ENCODE measurements at regions not wholly inside any gene's neighbourhood (a gene's known extent, or its start where the extent isn't known, plus 50 kb on each side); places are given as distances from the start of the nearest gene placed in this dataset.

DNA sequence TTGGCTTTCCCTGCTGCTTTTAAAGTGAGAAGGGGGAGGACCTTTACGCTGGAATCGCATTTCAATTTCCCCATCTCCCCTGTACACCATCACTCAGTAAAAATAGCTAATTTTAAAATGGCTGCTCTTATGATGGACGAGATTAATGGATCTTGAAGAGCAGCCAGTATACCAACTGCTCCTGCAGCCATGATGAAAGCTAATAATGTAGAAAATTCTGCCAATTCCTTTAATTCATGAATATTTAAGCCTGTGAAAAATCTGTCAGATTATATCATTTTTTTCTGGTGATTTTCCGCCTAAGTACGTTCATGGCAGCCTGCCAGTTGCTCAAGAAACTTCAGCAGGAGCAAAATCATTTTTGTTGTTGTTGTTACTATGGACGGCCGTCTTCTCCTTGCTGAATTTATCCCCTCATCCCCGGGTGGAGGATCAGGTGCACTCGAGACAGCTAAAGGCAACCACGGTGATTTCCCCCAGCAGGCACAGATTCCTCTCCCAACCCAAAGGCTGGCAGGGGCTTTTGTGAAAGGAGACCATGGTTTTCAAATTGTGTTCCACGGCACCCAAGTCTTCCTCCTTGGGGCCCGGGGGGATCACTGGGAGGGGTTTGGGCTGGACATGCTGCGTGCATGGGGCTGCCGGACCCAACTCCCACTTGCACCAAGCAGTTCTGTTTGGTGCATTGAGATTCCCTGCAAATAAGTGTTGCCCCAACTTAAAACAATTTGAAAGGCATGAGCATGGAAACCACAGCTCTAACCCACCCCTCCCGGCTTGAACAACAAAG is 289.6 kb downstream of the UACA start:
- no peak for DNase-seq (ENCODE audit: low read depth, low spot score)

DNA sequence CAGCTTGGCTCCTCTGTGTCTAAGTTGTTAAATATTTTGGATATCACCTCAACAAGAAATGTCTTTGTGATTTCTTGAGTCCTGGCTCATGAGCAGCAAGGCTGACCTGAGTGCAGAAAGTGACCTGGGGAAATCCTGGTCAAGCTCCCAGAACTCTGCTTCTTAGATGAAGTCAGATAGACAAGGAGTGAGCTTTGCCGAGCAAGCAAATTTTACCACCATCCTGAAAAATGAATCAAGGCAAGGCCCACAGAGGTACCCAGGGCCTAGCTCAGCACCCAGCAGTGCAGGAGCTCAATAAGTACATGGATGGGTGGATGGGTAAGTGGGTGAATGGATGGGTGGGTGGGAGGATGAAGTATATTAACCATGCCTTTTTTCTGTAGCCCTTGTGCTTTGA is 291.8 kb downstream of the UACA start:
- no peak for DNase-seq (ENCODE audit: low read depth, low spot score)

DNA sequence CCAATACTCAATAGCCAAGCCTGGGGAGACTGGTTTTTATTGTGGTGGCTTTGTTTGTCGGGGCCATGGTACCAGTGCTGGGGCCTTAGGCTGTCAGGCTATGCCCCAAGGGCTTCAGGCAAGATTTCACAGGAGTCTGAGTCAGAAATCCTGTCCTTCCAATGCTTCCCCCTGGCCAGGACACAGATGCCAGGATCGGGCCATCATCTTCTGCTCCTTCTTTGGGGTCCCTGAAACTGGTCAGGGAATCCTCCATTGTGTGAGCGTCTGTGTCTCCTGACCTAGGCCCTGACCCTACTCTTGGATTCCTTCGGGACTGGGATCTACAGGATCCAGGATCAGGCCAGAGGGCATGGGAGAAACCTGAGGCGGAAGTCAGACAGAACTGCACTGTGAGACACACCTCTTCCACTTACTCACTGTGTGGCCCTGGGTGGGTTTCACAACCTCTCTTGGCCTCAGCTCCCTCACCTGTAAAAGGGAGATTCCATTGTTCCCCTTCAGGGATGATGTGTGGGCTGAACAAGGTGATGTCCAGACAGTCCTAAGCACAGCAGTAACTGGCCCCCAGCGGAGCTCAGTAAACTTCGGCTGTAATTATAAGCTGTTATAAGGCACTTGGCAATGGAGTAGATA is 292.7 kb downstream of the UACA start:
- DNase-seq (ENCODE audit: low read depth, low spot score) = no peak

DNA sequence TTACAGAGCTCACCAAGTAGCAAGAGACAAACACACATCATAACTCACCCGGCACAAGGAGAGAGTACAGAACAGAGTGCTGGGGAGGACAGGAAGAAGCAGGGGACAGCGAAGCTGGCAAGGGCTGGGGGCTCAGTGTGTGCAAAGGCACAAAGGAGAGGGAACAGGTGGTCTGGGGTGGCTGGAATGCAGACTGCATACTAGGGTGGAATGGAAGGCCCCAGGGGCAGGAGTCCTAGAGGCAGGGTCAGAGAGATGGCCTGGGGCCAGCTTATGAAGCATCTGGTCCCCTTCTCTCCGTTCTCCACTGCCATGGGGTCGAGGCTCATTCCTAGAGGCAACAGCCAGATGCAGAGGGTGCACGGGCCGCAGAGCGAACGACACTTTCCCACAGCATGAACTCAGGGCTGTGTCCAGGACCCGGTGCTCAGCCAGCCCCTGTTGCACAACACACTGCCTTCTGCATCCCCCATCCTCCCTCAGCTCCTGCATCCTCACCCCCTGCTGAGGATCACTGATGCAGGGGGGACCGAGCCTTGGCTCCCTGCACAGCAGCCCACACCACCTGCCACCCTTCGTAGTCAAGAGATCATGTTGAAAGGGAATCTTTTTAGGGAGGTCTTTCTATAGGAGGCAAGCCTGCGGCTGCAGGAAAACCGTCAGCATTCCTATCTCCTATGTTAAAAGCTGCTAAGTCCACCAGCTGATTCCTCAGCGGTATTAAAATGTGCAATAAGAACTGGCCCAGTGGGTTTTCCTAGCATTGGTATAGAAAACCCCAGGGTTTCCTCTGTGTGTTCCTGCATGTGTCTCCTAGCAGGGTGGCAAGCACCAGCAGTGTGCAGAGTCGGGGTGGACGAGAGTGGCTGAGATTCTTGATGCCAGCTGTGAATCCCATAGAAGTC is 293.5 kb downstream of the UACA start:
- no peak for DNase-seq (ENCODE audit: low read depth, low spot score)

GRCh38 chr15:70469182-70469581 is 294.2 kb downstream of the UACA start:
- DNase-seq (ENCODE audit: low read depth, low spot score) = no peak

- no peak for DNase-seq (ENCODE audit: low read depth, low spot score)
Observed at GRCh38 chr15:70466895-70467529, 296.3 kb downstream of the UACA start.

GRCh38 chr15:70466305-70466704 is 297.1 kb downstream of the UACA start:
- DNase-seq (ENCODE audit: low read depth, low spot score) = no peak

GRCh38 chr15:70465812-70466211 is 297.5 kb downstream of the UACA start:
- no peak for DNase-seq (ENCODE audit: low read depth, low spot score)

- DNase-seq (ENCODE audit: low read depth, low spot score) = no peak
Observed at GRCh38 chr15:70463453-70463834, 299.9 kb downstream of the UACA start.

DNA sequence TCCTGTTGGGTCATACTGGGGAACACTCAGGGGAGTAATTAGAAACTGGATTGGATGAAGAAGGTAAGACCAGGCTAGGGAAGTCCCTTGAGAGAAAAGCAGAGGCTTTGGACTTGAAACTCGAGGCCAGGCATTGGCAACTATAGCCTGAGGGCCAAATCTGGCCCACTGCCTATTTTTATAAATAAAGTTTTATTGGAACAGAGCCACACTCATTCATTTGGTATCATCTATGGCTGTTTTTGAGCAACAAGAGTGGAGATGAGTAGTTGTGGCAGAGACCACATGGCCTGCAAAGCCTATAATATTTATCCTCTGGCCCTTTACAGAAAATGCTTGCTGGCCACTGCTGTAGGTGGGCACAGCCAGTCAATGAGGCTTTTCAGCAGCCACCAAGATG is 301.4 kb downstream of the UACA start:
- no peak for DNase-seq (ENCODE audit: low read depth, low spot score)

DNA sequence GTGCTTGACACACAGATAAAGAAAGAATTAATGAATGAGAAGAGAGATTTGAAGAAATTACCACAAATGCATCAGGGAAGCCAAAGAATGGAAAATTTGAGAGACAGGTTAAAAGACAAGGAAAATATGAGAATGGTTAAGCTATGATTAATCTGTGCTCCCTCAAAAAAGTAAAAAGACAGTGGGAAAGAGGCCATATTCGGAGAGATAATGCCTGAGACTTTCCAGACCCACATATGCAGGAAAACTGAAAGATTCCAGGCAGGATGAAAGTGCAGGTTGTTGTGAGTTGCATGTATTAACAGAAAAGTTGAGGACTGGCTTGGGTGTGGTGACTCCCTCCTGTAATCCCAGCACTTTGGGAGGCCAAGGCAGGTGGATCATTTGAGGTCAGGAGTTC is 302.3 kb downstream of the UACA start:
- DNase-seq (ENCODE audit: low read depth, low spot score) = no peak

- DNase-seq (ENCODE audit: low read depth, low spot score) = no peak
Observed at GRCh38 chr15:70459312-70459711, 304.0 kb downstream of the UACA start.

GRCh38 chr15:70453766-70454165 is 309.6 kb downstream of the UACA start:
- no peak for DNase-seq (ENCODE audit: low read depth, low spot score)

- DNase-seq (ENCODE audit: low read depth, low spot score) = no peak
Observed at GRCh38 chr15:70453238-70453637, 310.1 kb downstream of the UACA start.

DNA sequence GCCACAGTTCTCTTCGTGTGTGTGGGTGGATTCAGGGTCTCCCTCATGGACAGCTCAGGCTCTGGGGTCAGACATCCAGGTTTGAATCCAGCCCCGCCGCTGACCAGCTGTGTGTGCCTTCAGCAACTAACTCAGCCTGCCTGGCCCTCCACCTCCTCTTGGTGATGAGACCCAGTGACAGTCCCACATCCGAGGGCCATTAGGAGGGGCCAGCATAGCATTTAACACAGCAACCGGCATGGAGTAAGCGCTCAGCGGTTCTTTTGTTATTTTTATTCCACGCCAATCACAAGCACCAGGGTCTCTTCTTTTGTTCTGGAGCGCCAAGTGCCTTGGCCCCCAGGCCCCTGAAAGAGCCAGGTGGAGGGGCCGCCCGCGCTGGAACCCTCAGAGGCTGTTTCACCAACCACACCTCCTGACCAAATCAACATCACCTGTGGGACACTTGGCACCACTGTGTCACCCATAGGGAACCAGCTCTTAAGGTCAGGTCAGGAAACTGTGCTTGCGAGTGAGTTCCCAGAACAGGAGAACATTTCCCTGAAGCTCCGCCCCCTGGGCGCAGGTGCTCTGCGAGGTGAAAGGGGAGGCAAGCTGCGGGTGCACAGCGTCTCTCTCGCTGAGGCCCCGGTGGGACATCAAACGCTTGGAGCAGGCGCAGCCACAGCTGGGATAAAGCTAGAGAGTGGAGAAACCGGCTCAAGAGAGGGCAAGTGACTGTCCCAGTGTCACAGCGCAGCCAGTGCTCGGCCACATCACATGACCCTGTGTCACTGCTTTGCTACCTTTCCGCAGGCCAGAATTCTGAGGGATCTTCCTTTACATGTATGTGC is 311.3 kb downstream of the UACA start:
- no peak for DNase-seq (ENCODE audit: low read depth, low spot score)

DNA sequence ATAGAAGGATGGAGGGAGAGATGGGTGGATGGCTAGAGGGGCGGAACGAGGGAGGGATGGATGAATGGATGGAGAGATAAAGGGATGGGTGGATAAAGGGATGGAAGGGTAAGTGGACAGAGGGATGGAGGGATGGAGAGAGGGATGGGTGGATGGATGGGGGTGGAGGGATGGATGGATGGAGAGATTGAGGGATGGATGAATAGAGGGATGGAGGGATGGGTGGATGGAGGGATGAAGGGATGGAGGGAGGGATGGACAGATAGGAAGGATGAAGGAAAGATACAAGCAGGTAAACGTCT is 313.3 kb downstream of the UACA start:
- DNase-seq (ENCODE audit: low read depth, low spot score) = no peak

DNA sequence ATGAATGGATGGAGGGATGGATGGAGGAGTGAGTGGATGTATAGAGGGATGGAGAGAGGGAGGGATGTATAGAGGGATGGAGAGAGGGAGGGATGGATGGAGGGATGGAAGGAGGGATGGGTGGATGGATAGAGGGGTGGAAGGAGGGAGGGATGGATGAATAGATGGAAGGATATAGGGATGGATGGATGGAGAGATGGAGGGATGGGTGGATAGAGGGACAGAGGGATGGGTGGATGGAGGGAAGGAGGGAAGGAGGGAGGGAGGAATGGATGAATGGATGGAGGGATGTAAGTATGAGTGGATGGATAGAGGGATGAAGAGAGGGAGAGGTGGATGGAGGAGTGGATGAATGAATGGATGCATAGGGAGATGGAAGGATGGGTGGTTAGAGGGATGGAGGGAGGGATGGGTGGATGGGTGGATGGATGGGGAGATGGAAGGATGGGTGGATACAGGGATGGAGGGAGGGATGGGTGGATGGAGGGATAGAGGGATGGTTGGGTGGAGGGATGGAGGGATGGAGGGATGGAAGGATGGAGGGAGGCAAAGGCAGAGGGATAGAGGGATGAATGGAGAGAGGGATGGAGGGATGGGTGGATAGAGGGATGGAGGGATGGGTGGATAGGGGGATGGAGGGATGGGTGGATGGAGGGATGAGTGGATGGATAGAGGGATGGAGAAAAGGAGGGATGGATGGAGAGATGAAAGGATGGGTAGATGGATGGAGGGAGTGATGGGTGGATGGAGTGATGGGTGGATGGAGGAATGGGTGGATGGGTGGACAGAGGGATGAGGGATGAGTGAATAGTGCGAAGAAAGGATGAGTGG is 313.8 kb downstream of the UACA start:
- DNase-seq (ENCODE audit: low read depth, low spot score) = no peak

GRCh38 chr15:70447928-70448698 is 315.2 kb downstream of the UACA start:
- no peak for DNase-seq (ENCODE audit: low read depth, low spot score)

DNA sequence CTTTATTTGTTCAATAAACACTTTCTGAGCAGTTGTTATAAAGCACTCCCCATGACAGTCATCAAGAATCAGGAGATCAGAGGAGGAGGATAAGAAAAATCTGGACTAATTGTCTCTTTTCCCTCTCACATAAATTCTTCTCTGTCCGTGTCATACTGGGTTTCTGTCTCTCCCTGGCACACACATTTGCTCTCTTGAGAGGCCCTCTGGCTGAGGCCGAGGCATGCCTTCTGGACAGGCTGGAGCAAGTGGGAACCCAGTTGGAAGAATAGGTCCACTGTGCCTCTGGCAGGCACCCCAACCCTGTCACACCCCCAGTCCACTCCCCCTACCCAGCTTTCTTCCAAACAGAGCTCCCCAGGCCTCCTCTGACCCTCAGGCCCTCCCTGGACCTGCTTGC is 315.8 kb downstream of the UACA start:
- no peak for DNase-seq (ENCODE audit: low read depth, low spot score)

DNA sequence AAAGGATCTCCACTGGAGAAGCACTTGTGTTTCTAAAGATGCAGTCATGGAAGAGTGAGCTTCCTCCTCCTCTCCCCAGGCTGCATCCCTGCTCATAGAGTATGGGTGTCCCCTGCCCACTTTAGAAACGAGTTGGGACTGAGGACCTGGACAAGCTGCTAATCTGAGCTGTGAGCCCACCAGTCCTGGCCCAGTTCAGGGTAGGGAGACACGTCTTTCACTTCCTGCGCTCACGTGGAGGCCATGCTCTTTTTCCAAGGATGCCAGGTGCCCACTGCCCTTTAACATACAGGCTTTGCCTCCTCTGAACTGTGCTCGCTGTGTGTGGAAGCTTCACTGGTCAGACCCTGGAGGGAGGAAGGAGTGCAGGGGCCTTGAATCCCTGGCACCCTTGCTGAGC is 316.3 kb downstream of the UACA start:
- no peak for DNase-seq (ENCODE audit: low read depth, low spot score)

Measured in iPS DF 19.7 (cell line).